ENCODE measurements at regions not wholly inside any gene's neighbourhood (a gene's known extent, or its start where the extent isn't known, plus 50 kb on each side); places are given as distances from the start of the nearest gene placed in this dataset.

DNA sequence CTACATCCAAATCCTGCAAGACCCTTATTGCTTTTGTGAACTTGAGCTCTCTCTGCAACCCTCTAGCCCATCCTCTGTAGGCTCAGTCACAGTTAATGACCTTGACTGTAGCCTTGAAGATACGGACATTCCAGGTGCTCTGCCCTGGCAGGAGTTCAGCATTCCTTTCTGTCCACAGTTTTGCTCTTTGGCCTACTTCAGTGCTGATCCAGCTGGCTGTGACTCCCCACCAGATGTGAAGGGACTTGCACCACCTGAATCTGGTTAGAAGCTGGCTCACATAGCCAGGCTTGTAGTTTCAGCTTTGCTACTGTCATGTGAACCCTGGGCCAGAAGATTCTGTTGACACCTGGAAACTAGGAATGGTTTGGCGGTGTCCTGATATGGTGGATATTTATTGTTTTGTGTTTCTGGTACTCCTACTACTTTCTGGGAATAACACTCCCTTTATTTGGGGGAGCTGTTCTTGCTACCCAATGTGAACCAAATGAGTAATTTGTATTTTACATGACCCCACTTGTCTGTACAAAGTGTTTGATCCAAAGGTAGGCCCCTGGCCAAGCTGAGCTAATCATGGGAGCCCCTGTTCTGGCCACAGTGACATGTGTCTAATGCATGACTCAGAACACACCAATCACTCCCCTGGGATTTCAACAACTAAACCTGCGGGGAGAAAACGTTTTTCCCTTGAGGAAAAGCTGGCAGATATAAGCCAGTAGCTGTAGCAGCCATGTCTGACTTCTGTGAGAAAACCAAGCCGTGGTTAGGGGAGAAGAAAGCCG is 73.4 kb downstream of the CDCA7 start:
- TF ChIP-seq CREB1 (CRISPR knock-in tag; IDR thresholded peaks at IDR 0.05), result no peak
- TF ChIP-seq, protein P1, sequence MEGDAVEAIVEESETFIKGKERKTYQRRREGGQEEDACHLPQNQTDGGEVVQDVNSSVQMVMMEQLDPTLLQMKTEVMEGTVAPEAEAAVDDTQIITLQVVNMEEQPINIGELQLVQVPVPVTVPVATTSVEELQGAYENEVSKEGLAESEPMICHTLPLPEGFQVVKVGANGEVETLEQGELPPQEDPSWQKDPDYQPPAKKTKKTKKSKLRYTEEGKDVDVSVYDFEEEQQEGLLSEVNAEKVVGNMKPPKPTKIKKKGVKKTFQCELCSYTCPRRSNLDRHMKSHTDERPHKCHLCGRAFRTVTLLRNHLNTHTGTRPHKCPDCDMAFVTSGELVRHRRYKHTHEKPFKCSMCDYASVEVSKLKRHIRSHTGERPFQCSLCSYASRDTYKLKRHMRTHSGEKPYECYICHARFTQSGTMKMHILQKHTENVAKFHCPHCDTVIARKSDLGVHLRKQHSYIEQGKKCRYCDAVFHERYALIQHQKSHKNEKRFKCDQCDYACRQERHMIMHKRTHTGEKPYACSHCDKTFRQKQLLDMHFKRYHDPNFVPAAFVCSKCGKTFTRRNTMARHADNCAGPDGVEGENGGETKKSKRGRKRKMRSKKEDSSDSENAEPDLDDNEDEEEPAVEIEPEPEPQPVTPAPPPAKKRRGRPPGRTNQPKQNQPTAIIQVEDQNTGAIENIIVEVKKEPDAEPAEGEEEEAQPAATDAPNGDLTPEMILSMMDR (IDR thresholded peaks at IDR 0.05), result no peak
- TF ChIP-seq, protein P2, sequence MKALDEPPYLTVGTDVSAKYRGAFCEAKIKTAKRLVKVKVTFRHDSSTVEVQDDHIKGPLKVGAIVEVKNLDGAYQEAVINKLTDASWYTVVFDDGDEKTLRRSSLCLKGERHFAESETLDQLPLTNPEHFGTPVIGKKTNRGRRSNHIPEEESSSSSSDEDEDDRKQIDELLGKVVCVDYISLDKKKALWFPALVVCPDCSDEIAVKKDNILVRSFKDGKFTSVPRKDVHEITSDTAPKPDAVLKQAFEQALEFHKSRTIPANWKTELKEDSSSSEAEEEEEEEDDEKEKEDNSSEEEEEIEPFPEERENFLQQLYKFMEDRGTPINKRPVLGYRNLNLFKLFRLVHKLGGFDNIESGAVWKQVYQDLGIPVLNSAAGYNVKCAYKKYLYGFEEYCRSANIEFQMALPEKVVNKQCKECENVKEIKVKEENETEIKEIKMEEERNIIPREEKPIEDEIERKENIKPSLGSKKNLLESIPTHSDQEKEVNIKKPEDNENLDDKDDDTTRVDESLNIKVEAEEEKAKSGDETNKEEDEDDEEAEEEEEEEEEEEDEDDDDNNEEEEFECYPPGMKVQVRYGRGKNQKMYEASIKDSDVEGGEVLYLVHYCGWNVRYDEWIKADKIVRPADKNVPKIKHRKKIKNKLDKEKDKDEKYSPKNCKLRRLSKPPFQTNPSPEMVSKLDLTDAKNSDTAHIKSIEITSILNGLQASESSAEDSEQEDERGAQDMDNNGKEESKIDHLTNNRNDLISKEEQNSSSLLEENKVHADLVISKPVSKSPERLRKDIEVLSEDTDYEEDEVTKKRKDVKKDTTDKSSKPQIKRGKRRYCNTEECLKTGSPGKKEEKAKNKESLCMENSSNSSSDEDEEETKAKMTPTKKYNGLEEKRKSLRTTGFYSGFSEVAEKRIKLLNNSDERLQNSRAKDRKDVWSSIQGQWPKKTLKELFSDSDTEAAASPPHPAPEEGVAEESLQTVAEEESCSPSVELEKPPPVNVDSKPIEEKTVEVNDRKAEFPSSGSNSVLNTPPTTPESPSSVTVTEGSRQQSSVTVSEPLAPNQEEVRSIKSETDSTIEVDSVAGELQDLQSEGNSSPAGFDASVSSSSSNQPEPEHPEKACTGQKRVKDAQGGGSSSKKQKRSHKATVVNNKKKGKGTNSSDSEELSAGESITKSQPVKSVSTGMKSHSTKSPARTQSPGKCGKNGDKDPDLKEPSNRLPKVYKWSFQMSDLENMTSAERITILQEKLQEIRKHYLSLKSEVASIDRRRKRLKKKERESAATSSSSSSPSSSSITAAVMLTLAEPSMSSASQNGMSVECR (CRISPR knock-in tag; IDR thresholded peaks at IDR 0.05; ENCODE audit: borderline replicate concordance), result no peak
- no peak for TF ChIP-seq GRHL2 (CRISPR knock-in tag; IDR thresholded peaks at IDR 0.05; ENCODE audit: insufficient replicate concordance, severe bottlenecking)
- TF ChIP-seq ZNF416 (CRISPR knock-in tag; IDR thresholded peaks at IDR 0.05), result no peak
- TF ChIP-seq ZBTB21 (CRISPR knock-in tag; IDR thresholded peaks at IDR 0.05; ENCODE audit: borderline replicate concordance), result no peak
- TF ChIP-seq, protein P3, sequence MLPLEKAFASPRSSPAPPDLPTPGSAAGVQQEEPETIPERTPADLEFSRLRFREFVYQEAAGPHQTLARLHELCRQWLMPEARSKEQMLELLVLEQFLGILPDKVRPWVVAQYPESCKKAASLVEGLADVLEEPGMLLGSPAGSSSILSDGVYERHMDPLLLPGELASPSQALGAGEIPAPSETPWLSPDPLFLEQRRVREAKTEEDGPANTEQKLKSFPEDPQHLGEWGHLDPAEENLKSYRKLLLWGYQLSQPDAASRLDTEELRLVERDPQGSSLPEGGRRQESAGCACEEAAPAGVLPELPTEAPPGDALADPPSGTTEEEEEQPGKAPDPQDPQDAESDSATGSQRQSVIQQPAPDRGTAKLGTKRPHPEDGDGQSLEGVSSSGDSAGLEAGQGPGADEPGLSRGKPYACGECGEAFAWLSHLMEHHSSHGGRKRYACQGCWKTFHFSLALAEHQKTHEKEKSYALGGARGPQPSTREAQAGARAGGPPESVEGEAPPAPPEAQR (CRISPR knock-in tag; IDR thresholded peaks at IDR 0.05), result no peak
- TF ChIP-seq ATF1 (CRISPR knock-in tag; IDR thresholded peaks at IDR 0.05), result no peak
- no peak for TF ChIP-seq SP1 (CRISPR knock-in tag; conservative IDR thresholded peaks at IDR 0.05)

Data from WTC11 (cell line).